Mesenchymal stem cell (in vitro differentiated cells and primary cell): ENCODE measurements at regions not wholly inside any gene's neighbourhood (a gene's known extent, or its start where the extent isn't known, plus 50 kb on each side); places are given as distances from the start of the nearest gene placed in this dataset.

ENCODE experiments used
- DNase-seq: peaks from one replicate; pipeline ENCODE4 v3.0.0-alpha.2; 2013
- H2AFZ ChIP-seq: one replicate; pipeline ENCODE4 v1.6.1; 2013; ENCODE audit warnings: low read depth, mild to moderate bottlenecking, control low read depth, inconsistent platforms, low read length, moderate library complexity
- H2AK5ac ChIP-seq: 2 replicates; pipeline ENCODE4 v1.6.1; 2013; ENCODE audit warnings: low read length, moderate library complexity, mild to moderate bottlenecking, inconsistent platforms; ENCODE audit not compliant: severe bottlenecking
- H2BK120ac ChIP-seq: one replicate; pipeline ENCODE4 v1.6.1; 2013; ENCODE audit warnings: low read depth, mild to moderate bottlenecking, inconsistent platforms, low read length, moderate library complexity
- H2BK12ac ChIP-seq, 2 experiments: one replicate each; pipeline ENCODE4 v1.6.1; 2013; ENCODE audit warnings: inconsistent platforms in 2 of 2, low read length in 2 of 2, mild to moderate bottlenecking in 2 of 2, moderate library complexity in 2 of 2, control low read depth in 1 of 2
- H2BK15ac ChIP-seq: one replicate; pipeline ENCODE4 v1.6.1; 2013; ENCODE audit warnings: mild to moderate bottlenecking, low read depth, inconsistent platforms; ENCODE audit not compliant: poor library complexity, severe bottlenecking
- H2BK5ac ChIP-seq: 2 replicates; pipeline ENCODE4 v1.6.1; 2013; ENCODE audit warnings: low read depth, mild to moderate bottlenecking, low read length, control low read depth, inconsistent platforms; ENCODE audit not compliant: poor library complexity, severe bottlenecking
- H3K14ac ChIP-seq, 2 experiments: one replicate each; pipeline ENCODE4 v1.6.1; 2013; ENCODE audit warnings: inconsistent platforms in 2 of 2, low read length in 2 of 2, control low read depth in 1 of 2, mild to moderate bottlenecking in 1 of 2, moderate library complexity in 1 of 2
- H3K18ac ChIP-seq, 2 experiments: one replicate each; pipeline ENCODE4 v1.6.1; 2013; ENCODE audit warnings: inconsistent platforms in 2 of 2, low read length in 2 of 2, control low read depth in 1 of 2, low read depth in 1 of 2, mild to moderate bottlenecking in 1 of 2
- H3K23ac ChIP-seq, 2 experiments: one replicate each; pipeline ENCODE4 v1.6.1; 2013; ENCODE audit warnings: inconsistent platforms in 2 of 2, low read length in 2 of 2, mild to moderate bottlenecking in 2 of 2, moderate library complexity in 2 of 2, control low read depth in 1 of 2
- H3K27ac ChIP-seq: 2 replicates; pipeline ENCODE4 v1.5.1; 2013; ENCODE audit warnings: mild to moderate bottlenecking, moderate library complexity, low read length, control low read depth, inconsistent platforms; ENCODE audit not compliant: poor library complexity, severe bottlenecking
- H3K27me3 ChIP-seq, 2 experiments: 2 replicates each; pipeline versions ENCODE4 v1.6.1 to v1.7.0; 2013; ENCODE audit warnings: low read length in 2 of 2, mild to moderate bottlenecking in 2 of 2, moderate library complexity in 2 of 2, control low read depth in 1 of 2, inconsistent platforms in 1 of 2; ENCODE audit not compliant: control insufficient read depth in 1 of 2, insufficient read depth in 1 of 2
- H3K36me3 ChIP-seq, 2 experiments: 2 replicates each; pipeline versions ENCODE4 v1.6.1 to v1.7.0; 2013; ENCODE audit warnings: low read length in 2 of 2, control low read depth in 1 of 2, inconsistent platforms in 1 of 2, low read depth in 1 of 2, mild to moderate bottlenecking in 1 of 2; ENCODE audit not compliant: insufficient read depth in 2 of 2, control insufficient read depth in 1 of 2
- H3K4ac ChIP-seq, 2 experiments: one replicate each; pipeline ENCODE4 v1.6.1; 2013; ENCODE audit warnings: inconsistent platforms in 2 of 2, low read length in 2 of 2, mild to moderate bottlenecking in 2 of 2, moderate library complexity in 2 of 2, control low read depth in 1 of 2, low read depth in 1 of 2
- H3K4me1 ChIP-seq: 2 replicates; pipeline ENCODE4 v1.6.1; 2013; ENCODE audit warnings: low read depth, low read length, control low read depth; ENCODE audit not compliant: control insufficient read depth, insufficient read depth
- H3K4me2 ChIP-seq: 2 replicates; pipeline ENCODE4 v1.6.1; 2013; ENCODE audit warnings: low read length, mild to moderate bottlenecking, inconsistent platforms; ENCODE audit not compliant: poor library complexity, severe bottlenecking
- H3K4me3 ChIP-seq, 2 experiments: 2 replicates each; pipeline versions ENCODE4 v1.5.1 to v1.7.0; 2013; ENCODE audit warnings: low read length in 2 of 2, mild to moderate bottlenecking in 2 of 2, control low read depth in 1 of 2, low read depth in 1 of 2; ENCODE audit not compliant: insufficient read depth in 1 of 2
- H3K79me1 ChIP-seq: replicated peaks from 2 replicates; pipeline ENCODE4 v1.6.1; 2013; ENCODE audit warnings: mild to moderate bottlenecking, control low read depth, low read length, inconsistent platforms; ENCODE audit not compliant: poor library complexity, severe bottlenecking
- H3K9ac ChIP-seq: 2 replicates; pipeline ENCODE4 v1.7.0; 2013; ENCODE audit warnings: mild to moderate bottlenecking, low read length, moderate library complexity
- H3K9me3 ChIP-seq: 2 replicates; pipeline ENCODE4 v1.7.0; 2013; ENCODE audit warnings: mild to moderate bottlenecking, low read length; ENCODE audit not compliant: control insufficient read depth
- H4K8ac ChIP-seq: one replicate; pipeline ENCODE4 v1.6.1; 2013; ENCODE audit warnings: inconsistent platforms, mild to moderate bottlenecking, low read length, moderate library complexity
- H4K91ac ChIP-seq: one replicate; pipeline ENCODE4 v1.6.1; 2013; ENCODE audit warnings: mild to moderate bottlenecking, low read length, inconsistent platforms
- WGBS: methylation state at CpG from one replicate; pipeline ENCODE4 v1.1.7; 2013; ENCODE audit warnings: mixed read lengths; 5-methylcytosine and 5-hydroxymethylcytosine counted together

GRCh38 chr11:131279654-131280384 lies 90.6 kb upstream of the NTM start:
- no peak overlapping the region for H3K14ac ChIP-seq
- no peak for DNase-seq
- no peak overlapping the region for H2BK15ac ChIP-seq
- H2AK5ac ChIP-seq = no peak overlapping the region
- H2AFZ ChIP-seq = no peak overlapping the region
- no peaks in the 10 kb centered on the region for H3K9me3 ChIP-seq
- H3K4me3 ChIP-seq = no peak overlapping the region
- no peak overlapping the region for H3K27ac ChIP-seq
- H3K4ac ChIP-seq = no peak overlapping the region
- no peak overlapping the region for H3K23ac ChIP-seq
- H4K8ac ChIP-seq = no peak overlapping the region
- H3K9ac ChIP-seq = no peak overlapping the region
- H4K91ac ChIP-seq = no peak overlapping the region
- WGBS = 96% methylated on average over 3 of the region's 3 CpGs
- H3K79me1 ChIP-seq = no peaks in the 10 kb centered on the region
- H3K27me3 ChIP-seq = peaks cover 0 to 7% of the 10 kb centered on the region in 2 experiments
- H2BK120ac ChIP-seq = no peak overlapping the region
- H3K18ac ChIP-seq = no peak overlapping the region
- no peaks in the 10 kb centered on the region for H3K4me1 ChIP-seq
- no peak overlapping the region for H2BK5ac ChIP-seq
- no peaks in the 10 kb centered on the region for H3K36me3 ChIP-seq
- H2BK12ac ChIP-seq = no peak overlapping the region
- no peak overlapping the region for H3K4me2 ChIP-seq

DNA sequence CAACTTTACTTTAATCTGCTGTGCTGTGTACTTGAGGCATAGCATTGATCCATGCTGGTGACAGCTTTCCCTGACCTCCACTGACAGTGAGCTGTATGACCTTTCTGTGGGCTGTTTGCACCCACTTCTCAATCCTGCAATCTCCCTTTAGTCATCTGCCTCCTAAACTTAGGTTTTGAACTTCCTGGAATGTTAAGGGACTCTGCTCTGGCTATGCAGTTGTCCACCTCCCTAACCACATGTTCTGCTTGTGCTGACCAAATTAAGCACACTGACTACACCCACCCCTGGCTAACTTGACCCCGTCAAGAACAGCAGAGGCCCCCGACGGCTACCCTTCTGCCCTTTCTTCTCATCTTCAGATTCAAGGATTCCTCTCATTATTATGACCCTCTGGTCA lies 89.1 kb upstream of the NTM start:
- no peak overlapping the region for H3K4ac ChIP-seq
- H3K9me3 ChIP-seq = no peaks in the 10 kb centered on the region
- no peak overlapping the region for H3K9ac ChIP-seq
- no peak overlapping the region for H3K4me3 ChIP-seq
- H3K27me3 ChIP-seq = peaks cover 0 to 7% of the 10 kb centered on the region in 2 experiments
- no peak overlapping the region for H2BK5ac ChIP-seq
- no peak overlapping the region for H4K8ac ChIP-seq
- no peak overlapping the region for H3K18ac ChIP-seq
- H2BK12ac ChIP-seq = no peak overlapping the region
- WGBS = 85% methylated on average over 3 of the region's 3 CpGs
- no peak overlapping the region for H3K27ac ChIP-seq
- no peak overlapping the region for H2BK15ac ChIP-seq
- no peaks in the 10 kb centered on the region for H3K4me1 ChIP-seq
- H3K4me2 ChIP-seq = no peak overlapping the region
- H3K23ac ChIP-seq = no peak overlapping the region
- H2AFZ ChIP-seq = no peak overlapping the region
- DNase-seq = no peak
- no peak overlapping the region for H2AK5ac ChIP-seq
- no peak overlapping the region for H2BK120ac ChIP-seq
- no peaks in the 10 kb centered on the region for H3K36me3 ChIP-seq
- H3K14ac ChIP-seq = no peak overlapping the region
- H4K91ac ChIP-seq = no peak overlapping the region
- H3K79me1 ChIP-seq = no peaks in the 10 kb centered on the region

GRCh38 chr11:131284041-131284440 lies 86.4 kb upstream of the NTM start:
- Histone ChIP-seq H4K91ac (no peak overlapping the region), H2BK15ac (no peak overlapping the region), H3K23ac (no peak overlapping the region), H3K27me3 (no peaks in the 10 kb centered on the region), H3K9ac (no peak overlapping the region), H2BK5ac (no peak overlapping the region), H3K4me3 (no peak overlapping the region), H3K4me1 (no peaks in the 10 kb centered on the region), H2BK120ac (no peak overlapping the region), H3K4ac (no peak overlapping the region), H3K18ac (no peak overlapping the region), H2AK5ac (no peak overlapping the region), H3K14ac (no peak overlapping the region), H3K27ac (no peak overlapping the region), H4K8ac (no peak overlapping the region), H3K36me3 (no peaks in the 10 kb centered on the region), H2BK12ac (no peak overlapping the region), H3K9me3 (no peaks in the 10 kb centered on the region), H2AFZ (no peak overlapping the region), H3K4me2 (no peak overlapping the region), H3K79me1 (no peaks in the 10 kb centered on the region)
- 61% methylated on average over 5 of the region's 6 CpGs for WGBS
- DNase-seq = no peak

GRCh38 chr11:131288521-131289091 lies 81.8 kb upstream of the NTM start:
- H3K9me3 ChIP-seq = no peaks in the 10 kb centered on the region
- no peak overlapping the region for H2BK15ac ChIP-seq
- no peak overlapping the region for H2AFZ ChIP-seq
- H3K79me1 ChIP-seq = no peaks in the 10 kb centered on the region
- no peak overlapping the region for H3K4me2 ChIP-seq
- peaks cover 0 to 31% of the 10 kb centered on the region in 2 experiments for H3K27me3 ChIP-seq
- H4K8ac ChIP-seq = no peak overlapping the region
- H3K4me3 ChIP-seq = no peak overlapping the region
- no peak overlapping the region for H2BK120ac ChIP-seq
- H4K91ac ChIP-seq = no peak overlapping the region
- H3K36me3 ChIP-seq = no peaks in the 10 kb centered on the region
- H3K27ac ChIP-seq = no peak overlapping the region
- H3K4me1 ChIP-seq = no peaks in the 10 kb centered on the region
- H3K18ac ChIP-seq = no peak overlapping the region
- H2BK12ac ChIP-seq = no peak overlapping the region
- H3K4ac ChIP-seq = no peak overlapping the region
- H2BK5ac ChIP-seq = no peak overlapping the region
- H2AK5ac ChIP-seq = no peak overlapping the region
- no peak for DNase-seq
- H3K23ac ChIP-seq = no peak overlapping the region
- H3K9ac ChIP-seq = no peak overlapping the region
- no peak overlapping the region for H3K14ac ChIP-seq
- WGBS = 80% methylated on average over 4 of the region's 5 CpGs
